ENCODE measurements at regions not wholly inside any gene's neighbourhood (a gene's known extent, or its start where the extent isn't known, plus 50 kb on each side); places are given as distances from the start of the nearest gene placed in this dataset.
A peak's percentile ranks its signal among the peaks of the same experiment; 100 is the strongest.

GRCh38 chr7:26547156-26547555, 255.5 kb downstream of the SNX10 start:
- no peak overlapping the region for H3K9ac ChIP-seq (ENCODE audit: low read depth, low read length, poor library complexity, severe bottlenecking)
- H3K79me2 ChIP-seq (ENCODE audit: insufficient read depth, low read length) = no peaks in the 10 kb centered on the region; the same call in 1 of the 2 replicates
- no peaks in the 10 kb centered on the region for H3K36me3 ChIP-seq (ENCODE audit: insufficient read depth, low read length)
- H3F3A ChIP-seq (ENCODE audit: low read depth) = 0 out of 2 replicates have a peak, but pooled peaks cover 6% of the 10 kb centered on the region
- no peak overlapping the region for H2AFZ ChIP-seq (ENCODE audit: low read length)
- H4K20me1 ChIP-seq (ENCODE audit: insufficient read depth, low read length, poor library complexity, severe bottlenecking) = no peaks in the 10 kb centered on the region
- H3K27me3 ChIP-seq (ENCODE audit: insufficient read depth, low read length, poor library complexity, severe bottlenecking) = no peaks in the 10 kb centered on the region
- TF ChIP-seq CTCF (conservative IDR thresholded peaks at IDR 0.05; ENCODE audit: low read length) (no peak), EZH2phosphoT487 (IDR thresholded peaks at IDR 0.05; ENCODE audit: borderline replicate concordance) (no peak)
- no peak overlapping the region for H3K4me2 ChIP-seq (ENCODE audit: low read depth, low read length, poor library complexity, severe bottlenecking)
- no peaks in the 10 kb centered on the region for H3K9me3 ChIP-seq (ENCODE audit: insufficient read depth, low read depth, low read length)
- peaks cover 68% of the 10 kb centered on the region for H3K4me1 ChIP-seq (ENCODE audit: insufficient read depth, low read length, poor library complexity, severe bottlenecking)
- no peak overlapping the region for H3K4me3 ChIP-seq (ENCODE audit: low read length, poor library complexity, severe bottlenecking)
- no peaks in the 10 kb centered on the region for H3K9me2 ChIP-seq (replicated peaks; ENCODE audit: low read depth, low read length)

GRCh38 chr7:26549281-26549944, 257.8 kb downstream of the SNX10 start:
- peak overlapping the region; percentile 55 for H3K4me3 ChIP-seq (ENCODE audit: low read length, poor library complexity, severe bottlenecking)

GRCh38 chr7:26550492-26550891, 258.8 kb downstream of the SNX10 start:
- Histone ChIP-seq H3K4me2 (ENCODE audit: low read depth, low read length, poor library complexity, severe bottlenecking) (peak overlapping the region; percentile 64), H3K36me3 (ENCODE audit: insufficient read depth, low read length) (no peaks in the 10 kb centered on the region), H4K20me1 (ENCODE audit: insufficient read depth, low read length, poor library complexity, severe bottlenecking) (no peaks in the 10 kb centered on the region), H3K4me1 (ENCODE audit: insufficient read depth, low read length, poor library complexity, severe bottlenecking) (peaks cover 76% of the 10 kb centered on the region), H2AFZ (ENCODE audit: low read length) (no peak overlapping the region), H3K9ac (ENCODE audit: low read depth, low read length, poor library complexity, severe bottlenecking) (no peak overlapping the region), H3K9me3 (ENCODE audit: insufficient read depth, low read depth, low read length) (no peaks in the 10 kb centered on the region), H3K9me2 (replicated peaks; ENCODE audit: low read depth, low read length) (no peaks in the 10 kb centered on the region), H3K79me2 (ENCODE audit: insufficient read depth, low read length) (no peaks in the 10 kb centered on the region; the same call in 1 of the 2 replicates), H3K4me3 (ENCODE audit: low read length, poor library complexity, severe bottlenecking) (no peak overlapping the region), H3K27me3 (ENCODE audit: insufficient read depth, low read length, poor library complexity, severe bottlenecking) (no peaks in the 10 kb centered on the region), H3F3A (ENCODE audit: low read depth) (0 out of 2 replicates have a peak, but pooled peaks cover 6% of the 10 kb centered on the region)
- TF ChIP-seq EZH2phosphoT487 (IDR thresholded peaks at IDR 0.05; ENCODE audit: borderline replicate concordance) (no peak), CTCF (conservative IDR thresholded peaks at IDR 0.05; ENCODE audit: low read length) (no peak)

More at GRCh38 chr7:26549281-26549944, 257.8 kb downstream of the SNX10 start:
- Histone ChIP-seq H3K9ac (ENCODE audit: low read depth, low read length, poor library complexity, severe bottlenecking) (peak overlapping the region; percentile 52), H3K4me1 (ENCODE audit: insufficient read depth, low read length, poor library complexity, severe bottlenecking) (peaks cover 76% of the 10 kb centered on the region), H2AFZ (ENCODE audit: low read length) (no peak overlapping the region; the same call in 1 of the 2 replicates), H3K4me2 (ENCODE audit: low read depth, low read length, poor library complexity, severe bottlenecking) (peak overlapping the region; percentile 64), H4K20me1 (ENCODE audit: insufficient read depth, low read length, poor library complexity, severe bottlenecking) (no peaks in the 10 kb centered on the region), H3F3A (ENCODE audit: low read depth) (0 out of 2 replicates have a peak, but pooled peaks cover 6% of the 10 kb centered on the region), H3K9me2 (replicated peaks; ENCODE audit: low read depth, low read length) (no peaks in the 10 kb centered on the region), H3K36me3 (ENCODE audit: insufficient read depth, low read length) (no peaks in the 10 kb centered on the region), H3K79me2 (ENCODE audit: insufficient read depth, low read length) (no peaks in the 10 kb centered on the region; the same call in 1 of the 2 replicates), H3K9me3 (ENCODE audit: insufficient read depth, low read depth, low read length) (no peaks in the 10 kb centered on the region), H3K27me3 (ENCODE audit: insufficient read depth, low read length, poor library complexity, severe bottlenecking) (no peaks in the 10 kb centered on the region)
- peak; percentile 22; the same call in 1 of the 2 replicates for TF ChIP-seq CTCF (conservative IDR thresholded peaks at IDR 0.05; ENCODE audit: low read length)
- no peak for TF ChIP-seq EZH2phosphoT487 (IDR thresholded peaks at IDR 0.05; ENCODE audit: borderline replicate concordance)
